ENCODE measurements at regions not wholly inside any gene's neighbourhood (a gene's known extent, or its start where the extent isn't known, plus 50 kb on each side); places are given as distances from the start of the nearest gene placed in this dataset.

- H3K27me3 Mint-ChIP-seq (ENCODE audit: insufficient read depth, unreplicated experiment) = no peaks in the 10 kb centered on the region
- Histone ChIP-seq H3K36me3 (ENCODE audit: control insufficient read depth, insufficient read depth, low read length) (no peaks in the 10 kb centered on the region), H3K4me1 (no peaks in the 10 kb centered on the region), H3K4me3 (ENCODE audit: low read depth, low read length) (no peak overlapping the region), H3K27me3 (replicated peaks; ENCODE audit: control insufficient read depth, insufficient read depth, low read length) (no peaks in the 10 kb centered on the region), H3K9me3 (no peaks in the 10 kb centered on the region)
- CTCF ChIA-PET = no interaction called here
- no TSS peak for BruUV-seq (replicated peaks)
- intact Hi-C loops (cut with micrococcal nuclease; ENCODE audit: unreplicated experiment) = no loop called here
- H3K4me3 Mint-ChIP-seq (ENCODE audit: unreplicated experiment) = no peak overlapping the region
- no peak overlapping the region for H3K27ac Mint-ChIP-seq (ENCODE audit: unreplicated experiment)
- no peak for TF ChIP-seq CTCF (IDR thresholded peaks at IDR 0.05; ENCODE audit: insufficient read depth in 1 of 2, low read depth in 1 of 2, low read length in 1 of 2, severe bottlenecking in 1 of 2, unreplicated experiment in 1 of 2)
- H3K4me1 Mint-ChIP-seq (ENCODE audit: low read depth, unreplicated experiment) = no peaks in the 10 kb centered on the region
- POLR2A ChIA-PET = no interaction called here
- H3K9me3 Mint-ChIP-seq (ENCODE audit: unreplicated experiment) = no peaks in the 10 kb centered on the region
- no peaks in the 10 kb centered on the region for H3K36me3 Mint-ChIP-seq (ENCODE audit: insufficient read depth, unreplicated experiment)
- DNase-seq = no peak
Measured at GRCh38 chr14:62364161-62364560, 601.9 kb downstream of the SNAPC1 start.

- no peak for DNase-seq
- Mint-ChIP-seq H3K36me3 (ENCODE audit: insufficient read depth, unreplicated experiment) (no peaks in the 10 kb centered on the region), H3K4me3 (ENCODE audit: unreplicated experiment) (no peak overlapping the region), H3K4me1 (ENCODE audit: low read depth, unreplicated experiment) (no peaks in the 10 kb centered on the region), H3K27ac (ENCODE audit: unreplicated experiment) (no peak overlapping the region), H3K9me3 (ENCODE audit: unreplicated experiment) (no peaks in the 10 kb centered on the region), H3K27me3 (ENCODE audit: insufficient read depth, unreplicated experiment) (no peaks in the 10 kb centered on the region)
- H3K27me3 ChIP-seq (replicated peaks; ENCODE audit: control insufficient read depth, insufficient read depth, low read length) = no peaks in the 10 kb centered on the region
- CTCF ChIA-PET = no interaction called here
- H3K4me3 ChIP-seq (ENCODE audit: low read depth, low read length) = no peak overlapping the region
- no peaks in the 10 kb centered on the region for H3K9me3 ChIP-seq
- intact Hi-C loops (cut with micrococcal nuclease; ENCODE audit: unreplicated experiment) = no loop called here
- no TSS peak for BruUV-seq (replicated peaks)
- POLR2A ChIA-PET = no interaction called here
- H3K4me1 ChIP-seq = no peaks in the 10 kb centered on the region
- no peaks in the 10 kb centered on the region for H3K36me3 ChIP-seq (ENCODE audit: control insufficient read depth, insufficient read depth, low read length)
- no peak for TF ChIP-seq CTCF (IDR thresholded peaks at IDR 0.05; ENCODE audit: insufficient read depth in 1 of 2, low read depth in 1 of 2, low read length in 1 of 2, severe bottlenecking in 1 of 2, unreplicated experiment in 1 of 2)
Measured at GRCh38 chr14:62364800-62365280, 602.6 kb downstream of the SNAPC1 start.

GRCh38 chr14:62369919-62370560 lies 607.8 kb downstream of the SNAPC1 start:
- no peaks in the 10 kb centered on the region for H3K4me1 Mint-ChIP-seq (ENCODE audit: low read depth, unreplicated experiment)
- Histone ChIP-seq H3K27me3 (replicated peaks; ENCODE audit: control insufficient read depth, insufficient read depth, low read length) (no peaks in the 10 kb centered on the region), H3K4me3 (ENCODE audit: low read depth, low read length) (no peak overlapping the region), H3K9me3 (no peaks in the 10 kb centered on the region), H3K36me3 (ENCODE audit: control insufficient read depth, insufficient read depth, low read length) (no peaks in the 10 kb centered on the region), H3K4me1 (no peaks in the 10 kb centered on the region)
- no peaks in the 10 kb centered on the region for H3K27me3 Mint-ChIP-seq (ENCODE audit: insufficient read depth, unreplicated experiment)
- DNase-seq = no peak
- H3K36me3 Mint-ChIP-seq (ENCODE audit: insufficient read depth, unreplicated experiment) = no peaks in the 10 kb centered on the region
- CTCF ChIA-PET = no interaction called here
- no TSS peak for BruUV-seq (replicated peaks)
- H3K9me3 Mint-ChIP-seq (ENCODE audit: unreplicated experiment) = no peaks in the 10 kb centered on the region
- H3K4me3 Mint-ChIP-seq (ENCODE audit: unreplicated experiment) = no peak overlapping the region
- H3K27ac Mint-ChIP-seq (ENCODE audit: unreplicated experiment) = no peak overlapping the region
- intact Hi-C loops (cut with micrococcal nuclease; ENCODE audit: unreplicated experiment) = no loop called here
- POLR2A ChIA-PET = no interaction called here
- no peak for TF ChIP-seq CTCF (IDR thresholded peaks at IDR 0.05; ENCODE audit: insufficient read depth in 1 of 2, low read depth in 1 of 2, low read length in 1 of 2, severe bottlenecking in 1 of 2, unreplicated experiment in 1 of 2)
